ENCODE measurements at regions not wholly inside any gene's neighbourhood (a gene's known extent, or its start where the extent isn't known, plus 50 kb on each side); places are given as distances from the start of the nearest gene placed in this dataset.
A peak's percentile ranks its signal among the peaks of the same experiment; 100 is the strongest.

- no peak for DNase-seq (ENCODE audit: low read depth)
Measured at GRCh38 chr6:21811484-21811883, 217.9 kb downstream of the SOX4 start.

- DNase-seq (ENCODE audit: low read depth): no peak
Measured at GRCh38 chr6:21816231-21816630, 222.7 kb downstream of the SOX4 start.

GRCh38 chr6:21820442-21820841, 226.9 kb downstream of the SOX4 start:
- no peak for DNase-seq (ENCODE audit: low read depth)

GRCh38 chr6:21823371-21823770, 229.8 kb downstream of the SOX4 start:
- DNase-seq (ENCODE audit: low read depth): no peak

- no peak for DNase-seq (ENCODE audit: low read depth)
Measured at GRCh38 chr6:21824431-21825177, 231.1 kb downstream of the SOX4 start.

GRCh38 chr6:21826023-21826422, 232.5 kb downstream of the SOX4 start:
- peak; percentile 59 for DNase-seq (ENCODE audit: low read depth)

- DNase-seq (ENCODE audit: low read depth): no peak
Measured at GRCh38 chr6:21826904-21827303, 233.4 kb downstream of the SOX4 start.

GRCh38 chr6:21827425-21828202, 234.1 kb downstream of the SOX4 start:
- peak; percentile 33 for DNase-seq (ENCODE audit: low read depth)

- DNase-seq (ENCODE audit: low read depth): no peak
Measured at GRCh38 chr6:21828704-21829103, 235.2 kb downstream of the SOX4 start.

GRCh38 chr6:21829126-21829525, 235.6 kb downstream of the SOX4 start:
- no peak for DNase-seq (ENCODE audit: low read depth)

GRCh38 chr6:21831521-21832291, 238.2 kb downstream of the SOX4 start:
- DNase-seq (ENCODE audit: low read depth): no peak

- no peak for DNase-seq (ENCODE audit: low read depth)
Measured at GRCh38 chr6:21836277-21836676, 242.7 kb downstream of the SOX4 start.

GRCh38 chr6:21836772-21837425, 243.3 kb downstream of the SOX4 start:
- no peak for DNase-seq (ENCODE audit: low read depth)

GRCh38 chr6:21840428-21840827, 246.9 kb downstream of the SOX4 start:
- peak; percentile 85 for DNase-seq (ENCODE audit: low read depth)

- no peak for DNase-seq (ENCODE audit: low read depth)
Measured at GRCh38 chr6:21842875-21843645, 249.5 kb downstream of the SOX4 start.

GRCh38 chr6:21844120-21844917, 250.8 kb downstream of the SOX4 start:
- DNase-seq (ENCODE audit: low read depth): no peak

GRCh38 chr6:21845018-21845417, 251.5 kb downstream of the SOX4 start:
- no peak for DNase-seq (ENCODE audit: low read depth)

GRCh38 chr6:21845439-21846140, 252.0 kb downstream of the SOX4 start:
- no peak for DNase-seq (ENCODE audit: low read depth)

- DNase-seq (ENCODE audit: low read depth): peak; percentile 37
Measured at GRCh38 chr6:21846541-21847451, 253.2 kb downstream of the SOX4 start.
